Thymus (tissue), 11 donors: ENCODE measurements at regions not wholly inside any gene's neighbourhood (a gene's known extent, or its start where the extent isn't known, plus 50 kb on each side); places are given as distances from the start of the nearest gene placed in this dataset.
A peak's percentile ranks its signal among the peaks of the same experiment; 100 is the strongest.

Experiments
- DNase-seq, 9 donors: peaks; one replicate each; pipeline ENCODE4 v3.0.0-alpha.2; 2013; ENCODE audit warnings: low spot score in 9 of 9, low read depth in 6 of 9, missing footprints in 1 of 9
- H3K27ac ChIP-seq, 2 donors: one replicate each; pipeline ENCODE4 v1.5.1; 2013; ENCODE audit warnings: control low read depth in 1 of 2, low read depth in 1 of 2, low read length in 1 of 2, mild to moderate bottlenecking in 1 of 2, moderate library complexity in 1 of 2
- H3K27me3 ChIP-seq, 2 donors: one replicate each; pipeline ENCODE4 v1.5.1; 2013; ENCODE audit warnings: low read length in 1 of 2; ENCODE audit not compliant: control insufficient read depth in 2 of 2, insufficient read depth in 1 of 2
- H3K36me3 ChIP-seq, 2 donors: one replicate each; pipeline ENCODE4 v1.5.1; 2013; ENCODE audit warnings: low read length in 1 of 2, mild to moderate bottlenecking in 1 of 2, moderate library complexity in 1 of 2; ENCODE audit not compliant: control insufficient read depth in 2 of 2, insufficient read depth in 2 of 2
- H3K4me1 ChIP-seq, 2 donors: one replicate each; pipeline ENCODE4 v1.5.1; 2013; ENCODE audit warnings: low read length in 2 of 2; ENCODE audit not compliant: control insufficient read depth in 2 of 2, insufficient read depth in 2 of 2
- H3K4me3 ChIP-seq, 2 donors: one replicate each; pipeline ENCODE4 v1.5.1; 2013; ENCODE audit warnings: low read length in 2 of 2, control low read depth in 1 of 2, mild to moderate bottlenecking in 1 of 2
- H3K9me3 ChIP-seq, 2 donors: one replicate each; pipeline ENCODE4 v1.5.1; 2013; ENCODE audit warnings: low read length in 1 of 2, mild to moderate bottlenecking in 1 of 2; ENCODE audit not compliant: control insufficient read depth in 2 of 2, insufficient read depth in 1 of 2
- WGBS: extraction: QIAGEN DNeasy Blood & Tissue Kit; methylation state at CpG from one replicate; pipeline ENCODE4 v1.1.7; 2013; 5-methylcytosine and 5-hydroxymethylcytosine counted together
- donor health status: healthy.

- no peaks in the 10 kb centered on the region for H3K27me3 ChIP-seq
- H3K27ac ChIP-seq: no peak overlapping the region
- H3K9me3 ChIP-seq: no peaks in the 10 kb centered on the region
- DNase-seq: no peak
- 93% methylated on average over 2 of the region's 2 CpGs for WGBS
- no peak overlapping the region for H3K4me3 ChIP-seq
- no peaks in the 10 kb centered on the region for H3K36me3 ChIP-seq
- H3K4me1 ChIP-seq: no peaks in the 10 kb centered on the region
Observed at GRCh38 chr2:66920415-66920814, 476.7 kb upstream of the ETAA1 start.

GRCh38 chr2:66925128-66925527, 472.0 kb upstream of the ETAA1 start:
- Histone ChIP-seq H3K4me3 (no peak overlapping the region), H3K27me3 (no peaks in the 10 kb centered on the region), H3K36me3 (no peaks in the 10 kb centered on the region), H3K4me1 (no peaks in the 10 kb centered on the region), H3K9me3 (no peaks in the 10 kb centered on the region), H3K27ac (no peak overlapping the region)
- WGBS: 92% methylated on average over 1 of the region's 1 CpG
- no peak for DNase-seq

- WGBS: 96% methylated on average over 6 of the region's 6 CpGs
- H3K4me3 ChIP-seq: no peak overlapping the region
- no peak for DNase-seq
- H3K9me3 ChIP-seq: no peaks in the 10 kb centered on the region
- H3K4me1 ChIP-seq: no peaks in the 10 kb centered on the region
- no peaks in the 10 kb centered on the region for H3K27me3 ChIP-seq
- no peaks in the 10 kb centered on the region for H3K36me3 ChIP-seq
- H3K27ac ChIP-seq: no peak overlapping the region
Observed at GRCh38 chr2:66926594-66927112, 470.5 kb upstream of the ETAA1 start.

- Histone ChIP-seq H3K36me3 (no peaks in the 10 kb centered on the region), H3K27ac (no peak overlapping the region), H3K4me3 (no peak overlapping the region), H3K9me3 (no peaks in the 10 kb centered on the region), H3K27me3 (no peaks in the 10 kb centered on the region), H3K4me1 (no peaks in the 10 kb centered on the region)
- 62% methylated on average over 8 of the region's 8 CpGs for WGBS
- peak in 3 of 9 donors; percentile 1 to 15 (median 3) for DNase-seq
Observed at GRCh38 chr2:66929632-66930338, 467.3 kb upstream of the ETAA1 start.

GRCh38 chr2:66930339-66931220, 466.6 kb upstream of the ETAA1 start:
- H3K27me3 ChIP-seq: no peaks in the 10 kb centered on the region
- H3K36me3 ChIP-seq: no peaks in the 10 kb centered on the region
- no peaks in the 10 kb centered on the region for H3K4me1 ChIP-seq
- no peaks in the 10 kb centered on the region for H3K9me3 ChIP-seq
- 37% methylated on average over 3 of the region's 3 CpGs for WGBS
- no peak overlapping the region for H3K27ac ChIP-seq
- H3K4me3 ChIP-seq: no peak overlapping the region
- DNase-seq: no peak

- no peaks in the 10 kb centered on the region for H3K27me3 ChIP-seq
- 91% methylated on average over 1 of the region's 1 CpG for WGBS
Observed at GRCh38 chr2:66938471-66938967, 458.6 kb upstream of the ETAA1 start.

GRCh38 chr2:66940080-66940479, 457.1 kb upstream of the ETAA1 start:
- Histone ChIP-seq H3K4me1 (no peaks in the 10 kb centered on the region), H3K9me3 (no peaks in the 10 kb centered on the region), H3K27ac (no peak overlapping the region), H3K36me3 (no peaks in the 10 kb centered on the region), H3K27me3 (no peaks in the 10 kb centered on the region), H3K4me3 (no peak overlapping the region)
- WGBS: 74% methylated on average over 1 of the region's 1 CpG
- DNase-seq: no peak

More at GRCh38 chr2:66938471-66938967, 458.6 kb upstream of the ETAA1 start:
- Histone ChIP-seq H3K27ac (no peak overlapping the region), H3K4me3 (no peak overlapping the region), H3K4me1 (no peaks in the 10 kb centered on the region), H3K36me3 (no peaks in the 10 kb centered on the region), H3K9me3 (no peaks in the 10 kb centered on the region)
- no peak for DNase-seq

- Histone ChIP-seq H3K27me3 (no peaks in the 10 kb centered on the region), H3K4me3 (no peak overlapping the region), H3K27ac (no peak overlapping the region), H3K36me3 (no peaks in the 10 kb centered on the region), H3K4me1 (no peaks in the 10 kb centered on the region), H3K9me3 (no peaks in the 10 kb centered on the region)
- DNase-seq: no peak
- WGBS: 94% methylated on average over 3 of the region's 3 CpGs
Observed at GRCh38 chr2:66948234-66948633, 448.9 kb upstream of the ETAA1 start.

- no peaks in the 10 kb centered on the region for H3K4me1 ChIP-seq
- H3K9me3 ChIP-seq: no peaks in the 10 kb centered on the region
- no peaks in the 10 kb centered on the region for H3K27me3 ChIP-seq
- 85% methylated on average over 3 of the region's 3 CpGs for WGBS
- no peak overlapping the region for H3K27ac ChIP-seq
- H3K4me3 ChIP-seq: no peak overlapping the region
- DNase-seq: no peak
- no peaks in the 10 kb centered on the region for H3K36me3 ChIP-seq
Observed at GRCh38 chr2:66957198-66957597, 439.9 kb upstream of the ETAA1 start.
